Activated naive CD4-positive, alpha-beta T cell treated with anti-CD3 and anti-CD28 coated beads, Interleukin-2, amount 50 U/mL, for 72 hours (primary cell): ENCODE measurements at regions not wholly inside any gene's neighbourhood (a gene's known extent, or its start where the extent isn't known, plus 50 kb on each side); places are given as distances from the start of the nearest gene placed in this dataset.

Experiments used
- ATAC-seq, 2 donors: fragments of 150-1000 bp; cut with Tn5 transposase; 2 replicates each; pipeline ENCODE4 v1.10.0; 2021; ENCODE audit warnings: mild to moderate bottlenecking in 2 of 2, moderate library complexity in 2 of 2
- DNase-seq, 2 donors: peaks; one replicate each; pipeline ENCODE4 v3.0.0; 2021 to 2022; ENCODE audit warnings: low spot score in 2 of 2
- H3K27ac Mint-ChIP-seq, 2 donors: one replicate each; pipeline ENCODE4 v1.8.0; 2022; ENCODE audit warnings: mild to moderate bottlenecking in 2 of 2, mixed read lengths in 2 of 2
- H3K36me3 Mint-ChIP-seq, 2 donors: one replicate each; pipeline ENCODE4 v1.8.0; 2022; ENCODE audit warnings: mixed read lengths in 2 of 2
- H3K9me3 Mint-ChIP-seq, 2 donors: one replicate each; pipeline ENCODE4 v1.8.0; 2022; ENCODE audit warnings: mixed read lengths in 2 of 2

DNA sequence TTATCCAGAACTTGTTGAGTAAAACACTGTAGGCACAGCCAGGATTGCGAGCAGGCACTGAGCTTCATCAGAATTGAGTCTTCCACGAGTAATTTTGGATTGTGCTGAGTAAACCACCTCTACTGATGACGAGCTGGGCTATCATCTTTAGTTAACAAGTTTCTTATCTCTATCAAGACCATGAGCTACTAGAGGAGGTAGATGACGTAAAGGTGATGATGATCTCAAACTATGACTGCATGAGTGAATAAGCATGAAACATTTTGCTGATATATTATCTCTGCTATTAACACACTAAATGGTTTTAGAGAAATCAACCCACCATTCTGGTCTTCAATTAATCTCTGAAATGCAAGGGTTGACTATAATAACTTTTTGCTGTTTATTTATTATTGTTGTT is 506.0 kb downstream of the GBE1 start:
- Mint-ChIP-seq H3K9me3 (no peaks in the 10 kb centered on the region), H3K36me3 (no peaks in the 10 kb centered on the region), H3K27ac (no peak overlapping the region)
- DNase-seq, result no peak
- ATAC-seq, result no peak

DNA sequence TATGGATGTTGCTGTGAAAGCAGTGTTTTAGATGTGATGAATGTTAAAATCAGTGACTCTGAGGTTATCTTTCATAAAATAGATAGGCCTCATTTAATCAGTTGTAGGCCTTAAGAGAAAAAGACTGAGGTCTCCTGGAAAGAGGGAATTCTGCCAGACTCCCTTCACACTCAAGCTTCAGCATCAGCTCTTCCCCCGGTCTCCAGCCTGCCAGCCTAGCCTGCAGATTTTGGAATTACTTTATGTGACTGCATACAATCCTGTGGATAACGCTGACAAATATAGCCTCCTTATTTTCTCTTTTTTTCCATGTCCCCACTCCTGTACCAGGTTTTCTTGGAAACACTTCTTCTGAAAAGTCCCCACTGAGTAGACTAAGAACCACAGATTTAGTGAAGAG is 510.3 kb downstream of the GBE1 start:
- DNase-seq (no peak), ATAC-seq (no peak)
- Mint-ChIP-seq H3K9me3 (peaks cover 0 to 5% of the 10 kb centered on the region in 2 donors), H3K27ac (no peak overlapping the region), H3K36me3 (no peaks in the 10 kb centered on the region)

DNA sequence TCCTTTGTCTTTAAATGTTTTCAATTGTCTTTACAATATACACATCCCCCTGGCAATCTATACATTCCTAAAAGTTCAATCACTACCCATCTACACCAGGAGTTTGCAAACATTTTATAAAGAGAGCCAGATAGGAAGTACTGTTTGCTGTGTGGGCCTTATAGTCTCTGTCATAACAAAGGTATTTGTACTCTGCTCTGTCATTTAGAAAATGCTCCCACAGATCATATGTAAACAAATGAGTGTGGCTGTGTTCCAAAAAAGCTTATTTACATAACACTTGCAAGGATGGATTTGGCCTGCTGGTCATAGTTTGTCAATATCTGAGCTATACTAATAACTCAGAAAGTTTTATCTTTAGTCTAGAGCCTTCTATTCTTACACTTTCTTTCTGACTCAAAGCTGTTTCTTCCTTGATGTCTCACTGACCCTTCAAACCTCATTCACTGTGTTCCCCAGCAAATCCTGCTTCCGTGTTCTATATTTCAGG is 511.9 kb downstream of the GBE1 start:
- Mint-ChIP-seq H3K27ac (no peak overlapping the region), H3K36me3 (no peaks in the 10 kb centered on the region), H3K9me3 (peaks cover 0 to 5% of the 10 kb centered on the region in 2 donors)
- no peak for ATAC-seq
- no peak for DNase-seq

DNA sequence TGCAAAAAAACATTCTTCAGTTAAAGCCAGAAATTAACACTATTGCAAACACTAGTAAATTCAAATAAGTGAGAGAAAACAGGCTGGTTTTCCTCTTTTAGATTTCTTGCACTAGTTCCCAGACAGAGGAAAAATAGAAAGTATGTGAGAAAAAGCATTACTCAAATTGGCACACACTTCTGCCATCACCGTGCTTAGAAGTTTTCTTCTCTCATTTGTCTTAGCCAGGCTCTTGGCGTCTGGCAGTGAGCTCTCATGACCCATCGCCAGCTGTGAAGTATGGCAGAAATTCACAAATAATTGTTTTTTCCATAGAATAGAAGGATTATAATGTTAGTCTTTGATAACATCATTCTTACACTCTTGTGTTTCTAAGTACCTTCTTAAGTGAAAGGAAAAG is 515.9 kb downstream of the GBE1 start:
- ATAC-seq (no peak), DNase-seq (no peak)
- peaks cover 5 to 9% of the 10 kb centered on the region in 2 donors for H3K9me3 Mint-ChIP-seq
- H3K36me3 Mint-ChIP-seq, result no peaks in the 10 kb centered on the region
- no peak overlapping the region for H3K27ac Mint-ChIP-seq

DNA sequence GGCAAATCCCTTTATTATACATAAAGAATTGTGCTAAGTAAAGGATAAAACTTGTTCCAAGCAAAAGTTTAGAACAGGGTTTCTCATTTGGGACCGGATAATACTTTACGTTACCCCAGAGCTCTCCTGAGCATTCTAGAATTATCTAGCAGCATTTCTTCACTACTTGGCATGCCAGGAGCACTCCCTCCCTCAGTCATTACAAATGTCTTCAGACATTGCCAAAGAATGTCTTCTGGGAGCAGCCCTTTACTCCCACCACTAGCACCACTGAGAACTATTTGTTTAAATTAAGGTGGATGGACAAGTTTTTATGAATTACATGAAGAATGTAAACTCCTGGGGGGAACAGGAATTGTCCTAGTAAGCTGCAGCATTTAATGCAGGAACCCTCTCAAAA is 516.4 kb downstream of the GBE1 start:
- Mint-ChIP-seq H3K9me3 (peaks cover 5 to 11% of the 10 kb centered on the region in 2 donors), H3K27ac (no peak overlapping the region), H3K36me3 (no peaks in the 10 kb centered on the region)
- ATAC-seq (no peak), DNase-seq (no peak)

DNA sequence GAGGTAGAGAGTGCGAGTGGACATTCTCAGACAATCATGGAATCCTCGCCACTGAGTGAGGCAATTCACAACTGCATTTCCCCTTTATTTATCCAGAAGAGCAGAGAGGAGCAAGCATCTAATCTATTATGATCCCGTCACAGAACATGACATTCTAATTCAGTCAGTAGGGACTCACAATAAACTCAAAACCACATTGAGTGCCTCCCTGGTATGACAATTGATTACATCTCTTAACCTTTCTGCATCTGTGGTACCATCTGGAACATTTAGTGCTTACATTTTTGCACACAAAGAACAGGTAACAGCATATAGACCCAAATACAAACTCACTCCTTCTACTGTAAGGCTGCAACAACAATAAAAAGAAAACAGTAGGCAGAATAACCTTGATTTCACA is 517.2 kb downstream of the GBE1 start:
- Mint-ChIP-seq H3K9me3 (peaks cover 5 to 12% of the 10 kb centered on the region in 2 donors), H3K27ac (no peak overlapping the region), H3K36me3 (no peaks in the 10 kb centered on the region)
- ATAC-seq, result no peak
- DNase-seq, result no peak

DNA sequence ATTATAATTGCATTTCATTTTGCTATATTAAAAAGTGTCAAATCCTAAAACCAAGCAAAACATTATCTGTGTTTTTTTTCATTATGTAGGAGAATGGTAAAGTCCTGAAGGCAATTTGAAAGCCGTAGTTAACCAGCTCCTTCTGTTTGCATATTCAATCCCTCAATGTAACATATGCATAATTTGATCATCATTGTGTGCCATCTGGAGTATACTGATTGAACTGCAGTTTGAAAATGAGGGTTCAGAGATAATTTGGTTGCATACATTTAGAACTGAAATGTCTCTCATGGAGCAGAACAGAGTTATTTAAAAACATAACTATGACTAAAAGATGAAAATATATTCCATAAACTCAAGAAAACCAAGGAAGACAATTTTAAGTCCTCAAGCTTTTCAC is 518.6 kb downstream of the GBE1 start:
- Mint-ChIP-seq H3K9me3 (peaks cover 5 to 7% of the 10 kb centered on the region in 2 donors), H3K27ac (no peak overlapping the region), H3K36me3 (no peaks in the 10 kb centered on the region)
- DNase-seq, result no peak
- no peak for ATAC-seq

DNA sequence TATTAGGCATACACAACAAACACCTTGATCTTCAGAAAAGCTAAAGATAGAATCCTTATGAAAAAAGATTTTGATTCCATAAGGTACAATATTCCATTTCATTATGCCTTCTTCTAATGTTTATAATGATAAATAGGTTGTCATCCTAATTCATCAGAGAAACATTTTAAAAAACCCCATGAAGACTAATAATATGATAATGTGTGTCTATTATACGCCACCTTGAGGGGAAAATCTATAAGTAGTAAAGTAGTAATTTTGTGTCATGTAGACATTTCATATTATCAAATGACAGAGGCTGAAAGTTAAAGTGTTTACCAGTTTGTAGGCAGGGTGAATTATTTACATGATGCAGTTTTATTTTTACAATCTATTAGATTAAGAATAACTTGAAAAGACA is 524.3 kb downstream of the GBE1 start:
- H3K27ac Mint-ChIP-seq, result no peak overlapping the region
- no peaks in the 10 kb centered on the region for H3K36me3 Mint-ChIP-seq
- H3K9me3 Mint-ChIP-seq, result peaks cover 7 to 16% of the 10 kb centered on the region in 2 donors
- ATAC-seq, result no peak
- DNase-seq, result no peak

DNA sequence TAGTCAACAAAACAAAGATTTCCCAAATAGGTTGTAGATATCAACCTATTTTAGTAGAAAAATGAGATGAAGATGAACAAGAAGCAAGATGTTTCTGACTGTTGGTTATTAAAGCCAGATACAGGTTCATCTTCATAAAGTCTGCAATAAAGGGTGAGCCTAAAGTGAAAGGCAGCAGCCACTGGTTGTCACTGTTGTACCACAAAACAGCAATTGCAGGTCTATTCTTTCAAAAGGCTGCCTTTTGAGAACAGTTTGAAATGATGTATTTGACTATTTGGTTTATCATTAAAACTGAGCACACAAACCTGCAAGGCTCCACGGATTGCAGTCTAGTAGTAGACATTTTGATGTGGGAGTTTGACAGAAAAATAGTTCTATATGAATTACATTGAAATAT is 543.4 kb downstream of the GBE1 start:
- H3K9me3 Mint-ChIP-seq, result peaks cover 0 to 9% of the 10 kb centered on the region in 2 donors
- no peaks in the 10 kb centered on the region for H3K36me3 Mint-ChIP-seq
- DNase-seq (no peak), ATAC-seq (no peak)
- H3K27ac Mint-ChIP-seq, result no peak overlapping the region

DNA sequence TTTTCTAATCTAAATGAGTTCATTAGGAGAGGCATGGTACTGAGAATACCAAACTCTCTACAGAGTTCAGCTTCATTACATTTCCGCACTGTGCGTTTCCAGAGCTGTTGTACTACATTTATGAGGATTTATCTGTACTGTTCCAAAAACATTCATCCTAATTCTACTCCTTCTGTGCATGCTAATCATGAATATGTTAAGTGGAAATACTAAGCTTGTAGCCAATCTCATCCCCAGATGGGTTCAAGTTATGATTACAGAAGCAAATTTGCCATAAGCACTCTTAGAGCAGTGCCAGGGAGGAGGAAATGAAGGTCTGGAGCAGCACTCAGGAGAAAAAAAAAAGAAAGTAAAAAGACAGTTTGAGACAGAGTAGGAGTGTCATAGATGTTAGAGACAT is 544.3 kb downstream of the GBE1 start:
- H3K9me3 Mint-ChIP-seq, result peaks cover 0 to 14% of the 10 kb centered on the region in 2 donors
- DNase-seq (no peak), ATAC-seq (no peak)
- no peak overlapping the region for H3K27ac Mint-ChIP-seq
- no peaks in the 10 kb centered on the region for H3K36me3 Mint-ChIP-seq

DNA sequence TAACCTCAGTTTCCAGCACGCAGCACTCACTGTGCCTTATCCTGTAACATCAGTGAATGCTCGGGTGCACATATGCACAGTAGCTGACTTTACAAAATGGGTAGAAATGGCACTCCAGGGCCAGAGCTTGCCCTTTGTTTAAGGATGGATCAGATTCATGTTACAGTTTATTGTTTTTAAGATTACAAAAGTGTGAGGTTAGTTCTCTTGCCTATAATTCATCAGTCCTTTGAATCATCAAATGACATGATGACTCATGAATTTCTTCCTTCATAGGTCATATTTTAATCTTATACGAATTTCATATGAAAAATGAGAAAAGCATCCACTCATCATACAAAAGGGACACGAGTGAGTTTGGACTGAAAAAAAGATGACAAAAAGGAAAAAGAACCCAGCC is 545.3 kb downstream of the GBE1 start:
- ATAC-seq (no peak), DNase-seq (no peak)
- Mint-ChIP-seq H3K27ac (no peak overlapping the region), H3K36me3 (no peaks in the 10 kb centered on the region), H3K9me3 (peaks cover 0 to 19% of the 10 kb centered on the region in 2 donors)

DNA sequence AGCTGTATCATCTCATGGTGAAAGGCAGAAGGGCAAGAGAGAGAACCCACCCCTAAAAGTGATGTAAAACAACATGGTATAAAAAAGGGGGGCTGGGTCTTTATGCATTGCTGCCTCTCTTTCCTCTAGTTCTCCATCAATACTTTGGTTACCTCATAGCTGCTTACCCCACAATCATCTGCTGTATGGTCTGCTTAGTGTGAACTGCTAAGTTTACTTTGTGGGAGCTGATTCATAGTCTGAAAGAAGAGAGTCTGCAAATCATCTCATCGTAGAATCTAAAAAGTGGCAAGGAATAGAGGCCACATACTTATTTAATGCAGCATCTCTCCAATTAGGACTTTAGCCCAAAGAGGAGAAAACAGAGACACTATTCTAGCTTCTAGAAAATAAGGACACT is 546.8 kb downstream of the GBE1 start:
- Mint-ChIP-seq H3K36me3 (no peaks in the 10 kb centered on the region), H3K9me3 (peaks cover 0 to 19% of the 10 kb centered on the region in 2 donors), H3K27ac (no peak overlapping the region)
- ATAC-seq (no peak), DNase-seq (no peak)

DNA sequence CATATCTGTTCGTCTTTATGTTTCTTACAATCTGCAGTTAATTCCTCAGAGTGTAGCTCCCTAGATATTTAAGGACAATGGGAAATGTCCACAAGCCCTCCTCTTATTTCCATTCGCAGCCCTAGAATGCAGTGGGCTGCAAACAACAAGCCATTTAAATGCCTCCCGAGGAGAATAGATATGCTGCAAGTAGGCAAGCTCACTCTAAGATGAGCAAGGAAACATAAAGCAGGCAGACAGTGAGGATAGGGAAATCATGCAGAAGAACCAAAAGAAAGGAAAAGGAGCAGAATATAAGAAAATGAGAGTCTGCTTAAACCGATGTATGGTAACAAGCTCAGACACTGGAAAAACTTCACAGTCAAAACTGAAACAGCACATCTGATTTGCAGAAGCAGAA is 561.9 kb downstream of the GBE1 start:
- Mint-ChIP-seq H3K9me3 (peaks cover 3 to 5% of the 10 kb centered on the region in 2 donors), H3K36me3 (no peaks in the 10 kb centered on the region), H3K27ac (no peak overlapping the region)
- DNase-seq (no peak), ATAC-seq (no peak)

DNA sequence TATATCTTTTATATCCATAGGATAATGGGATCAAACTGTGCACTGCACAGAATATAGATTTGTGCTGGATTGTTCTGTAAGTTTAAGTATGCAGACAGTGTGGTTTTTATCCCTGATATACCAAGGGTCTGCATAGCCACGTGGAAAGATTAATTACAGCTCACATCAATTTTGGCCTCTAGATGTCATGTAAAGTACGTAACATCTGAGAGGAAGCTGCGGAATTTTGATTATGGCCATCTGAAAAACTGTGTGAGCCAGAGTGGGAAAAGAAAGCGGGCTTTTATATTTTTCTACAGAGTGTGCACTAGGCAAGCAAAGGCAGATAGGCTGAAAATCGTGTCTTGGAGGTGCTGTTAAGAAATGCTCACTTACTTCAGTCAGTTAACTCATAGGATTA is 562.7 kb downstream of the GBE1 start:
- DNase-seq (no peak), ATAC-seq (no peak)
- H3K9me3 Mint-ChIP-seq, result peaks cover 3 to 5% of the 10 kb centered on the region in 2 donors
- H3K27ac Mint-ChIP-seq, result no peak overlapping the region
- H3K36me3 Mint-ChIP-seq, result no peaks in the 10 kb centered on the region

DNA sequence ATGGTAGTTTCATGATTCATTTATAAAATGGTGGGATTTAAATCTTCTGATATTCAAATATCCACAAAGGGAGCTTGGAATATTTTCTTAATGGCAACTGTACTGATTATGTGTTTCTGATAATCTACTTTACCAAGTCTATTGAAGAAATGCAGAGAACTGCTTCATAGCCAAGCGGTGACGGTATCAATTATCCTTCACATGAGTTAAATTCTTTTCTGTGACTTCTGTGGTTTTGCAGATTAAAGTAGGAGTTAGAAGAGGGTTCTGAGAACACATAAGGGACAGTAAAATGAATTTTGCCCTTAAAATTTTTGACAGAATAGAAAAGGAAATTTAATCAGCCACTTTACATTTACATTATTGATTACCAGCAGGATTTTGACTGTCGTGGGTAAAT is 563.2 kb downstream of the GBE1 start:
- H3K9me3 Mint-ChIP-seq, result peaks cover 3 to 5% of the 10 kb centered on the region in 2 donors
- no peak for ATAC-seq

DNA sequence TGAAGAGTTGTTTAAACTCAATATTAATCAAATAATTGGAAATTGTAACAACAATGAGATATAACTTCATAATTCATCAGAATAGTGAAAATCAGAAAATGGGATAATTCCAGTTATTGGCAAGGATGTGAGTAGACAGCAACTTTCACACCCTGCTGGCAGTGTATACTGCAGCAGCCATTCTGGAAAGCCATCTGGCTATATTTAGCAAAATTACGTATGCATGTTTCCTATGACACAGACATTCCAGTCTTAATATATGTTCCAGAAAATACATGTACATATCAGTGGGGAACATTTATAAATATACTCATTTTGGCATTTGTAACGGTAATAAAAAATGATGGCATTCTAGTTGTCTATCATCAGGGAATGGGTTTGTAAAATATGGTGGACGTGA is 564.1 kb downstream of the GBE1 start:
- no peaks in the 10 kb centered on the region for H3K36me3 Mint-ChIP-seq
- no peak overlapping the region for H3K27ac Mint-ChIP-seq
- DNase-seq, result no peak
- no peak for ATAC-seq
- peaks cover 0 to 5% of the 10 kb centered on the region in 2 donors for H3K9me3 Mint-ChIP-seq

More for the DNA sequence above, 563.2 kb downstream of the GBE1 start:
- no peaks in the 10 kb centered on the region for H3K36me3 Mint-ChIP-seq
- no peak for DNase-seq
- H3K27ac Mint-ChIP-seq, result no peak overlapping the region

DNA sequence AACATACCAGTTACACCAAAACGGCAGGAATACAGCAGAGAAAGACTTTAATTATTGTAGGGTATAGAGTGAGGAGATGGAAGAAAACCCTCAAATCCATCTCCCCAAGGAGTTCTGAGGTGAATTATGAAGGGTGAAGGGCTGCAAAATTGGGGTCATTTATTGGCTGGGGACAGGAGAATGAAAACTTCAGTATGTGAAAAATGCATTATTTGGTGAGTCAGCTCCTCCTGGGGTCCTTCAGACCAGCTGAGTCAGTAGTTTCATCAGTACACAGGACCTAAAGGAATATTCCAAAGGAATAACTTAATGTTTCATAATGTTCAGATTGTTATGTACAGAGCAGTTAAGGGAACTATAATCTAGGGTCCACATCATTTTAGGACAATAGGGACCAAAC is 566.0 kb downstream of the GBE1 start:
- H3K36me3 Mint-ChIP-seq, result no peaks in the 10 kb centered on the region
- peaks cover 0 to under 1% of the 10 kb centered on the region in 2 donors for H3K9me3 Mint-ChIP-seq
- ATAC-seq, result no peak
- DNase-seq, result no peak
- no peak overlapping the region for H3K27ac Mint-ChIP-seq

DNA sequence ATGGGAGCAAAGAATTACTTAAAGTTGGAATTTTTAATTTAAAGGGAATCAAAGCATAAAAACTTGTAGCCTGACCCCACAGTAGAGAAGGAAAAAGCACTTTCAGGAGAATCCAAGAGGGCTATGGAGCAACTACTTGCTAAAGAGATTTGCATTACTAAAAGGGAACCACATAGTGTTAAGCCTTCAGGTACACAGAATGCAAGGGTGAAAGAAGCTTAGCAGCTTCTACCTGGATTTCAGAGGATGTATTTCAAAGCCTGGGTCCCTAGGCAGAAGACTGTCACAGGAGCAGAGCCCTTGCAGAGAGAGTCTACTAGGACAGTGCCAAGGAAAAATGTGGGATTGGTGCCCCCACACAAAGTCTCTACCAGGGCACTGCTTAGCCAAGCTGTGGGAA is 575.0 kb downstream of the GBE1 start:
- H3K27ac Mint-ChIP-seq, result no peak overlapping the region
- DNase-seq, result no peak
- peaks cover 5 to 8% of the 10 kb centered on the region in 2 donors for H3K36me3 Mint-ChIP-seq

More for the DNA sequence above, 575.0 kb downstream of the GBE1 start:
- no peak for ATAC-seq
- H3K9me3 Mint-ChIP-seq, result peaks cover 16 to 41% of the 10 kb centered on the region in 2 donors
